WTC11 (cell line): ENCODE measurements at regions not wholly inside any gene's neighbourhood (a gene's known extent, or its start where the extent isn't known, plus 50 kb on each side); places are given as distances from the start of the nearest gene placed in this dataset.

Experiments used
- AR ChIP-seq: fragments of 250-450 bp; sonication (Bioruptor Pico); IDR thresholded peaks from 2 replicates; pipeline ENCODE4 v1.9.0; 2021; ENCODE audit warnings: mild to moderate bottlenecking
- ATF6 ChIP-seq: sonication (generic); formaldehyde crosslinking; IDR thresholded peaks from 2 replicates; pipeline ENCODE4 v1.8.1; 2023; ENCODE audit warnings: mild to moderate bottlenecking, missing genetic modification reagents
- CTCF ChIP-seq: fragments of 200-600 bp; IDR thresholded peaks from 2 replicates; pipeline ENCODE4 v1.8.0; 2022; ENCODE audit warnings: antibody characterized with exemption
- FOXP1 ChIP-seq: sonication (generic); formaldehyde crosslinking; IDR thresholded peaks from 2 replicates; pipeline ENCODE4 v1.8.0; 2022; ENCODE audit warnings: missing genetic modification reagents, mild to moderate bottlenecking, moderate library complexity, borderline replicate concordance
- JUN ChIP-seq: sonication (generic); formaldehyde crosslinking; IDR thresholded peaks from 2 replicates; pipeline ENCODE4 v1.8.0; 2023; ENCODE audit warnings: mild to moderate bottlenecking, missing genetic modification reagents
- MAX ChIP-seq: sonication (generic); formaldehyde crosslinking; IDR thresholded peaks from 2 replicates; pipeline ENCODE4 v1.8.0; 2022; ENCODE audit warnings: mild to moderate bottlenecking, missing genetic modification reagents
- ZNF121 ChIP-seq: sonication (generic); formaldehyde crosslinking; IDR thresholded peaks from 2 replicates; pipeline ENCODE4 v1.8.0; 2023; ENCODE audit warnings: missing genetic modification reagents
- ZNF317 ChIP-seq: sonication (generic); formaldehyde crosslinking; IDR thresholded peaks from 2 replicates; pipeline ENCODE4 v1.8.1; 2023; ENCODE audit warnings: low read depth, mild to moderate bottlenecking, moderate library complexity, missing genetic modification reagents, borderline replicate concordance

GRCh38 chr2:60163691-60164090, 389.8 kb downstream of the BCL11A start:
- TF ChIP-seq AR = no peak
- TF ChIP-seq JUN (CRISPR knock-in tag) = no peak
- no peak for TF ChIP-seq ZNF317 (CRISPR knock-in tag)
- no peak for TF ChIP-seq CTCF
- no peak for TF ChIP-seq ZNF121 (CRISPR knock-in tag)
- TF ChIP-seq ATF6 (CRISPR knock-in tag) = no peak
- TF ChIP-seq FOXP1 = no peak
- TF ChIP-seq MAX = no peak
